ENCODE measurements at regions not wholly inside any gene's neighbourhood (a gene's known extent, or its start where the extent isn't known, plus 50 kb on each side); places are given as distances from the start of the nearest gene placed in this dataset.

- H3K4me3 ChIP-seq: no peak overlapping the region
- no peak overlapping the region for H3K4me2 ChIP-seq
- no peak overlapping the region for H3K9ac ChIP-seq
- no peaks in the 10 kb centered on the region for H3K36me3 ChIP-seq
- no peaks in the 10 kb centered on the region for H3K4me1 ChIP-seq
- no peaks in the 10 kb centered on the region for H4K20me1 ChIP-seq
- no peak for TF ChIP-seq Cebpa-rat (IDR thresholded peaks at IDR 0.05)
- no peaks in the 10 kb centered on the region for H3K27me3 ChIP-seq
- peaks cover 0 to 15% (median 7%) of the 10 kb centered on the region in 11 experiments; a peak in 15 of 22 replicates for H3K9me3 ChIP-seq (replicated peaks in 1 of 11)
- no peak overlapping the region for H3K27ac ChIP-seq
These were observed 203.5 kb upstream of the PLXNC1 start for GRCh38 chr12:93944911-93945310.

DNA sequence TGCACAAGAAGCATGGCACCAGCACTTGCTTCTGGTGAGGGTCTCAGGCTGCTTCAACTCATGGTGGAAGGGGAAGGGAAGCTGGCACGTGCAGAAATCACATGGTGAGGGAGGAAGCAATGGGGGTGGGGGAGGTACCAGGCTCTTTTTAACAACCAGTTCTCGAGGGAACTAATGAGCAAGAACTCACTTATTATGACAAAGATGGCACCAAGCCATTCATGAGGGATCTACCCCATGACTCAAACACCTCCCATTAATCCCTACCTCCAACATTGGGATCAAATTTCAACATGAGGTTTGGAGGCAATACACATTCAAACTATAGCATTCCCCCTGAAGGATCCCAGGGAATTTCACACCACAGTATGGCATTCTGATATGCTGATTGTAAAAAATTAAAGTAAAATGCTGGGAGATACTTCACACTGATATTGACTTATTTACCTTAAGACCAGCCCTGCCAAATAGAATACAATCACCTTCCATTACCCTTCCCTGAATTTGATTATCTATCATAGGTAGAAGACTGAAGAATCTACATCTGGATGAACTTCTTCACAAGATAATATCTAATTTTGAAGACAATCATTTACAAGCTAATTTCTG is 201.7 kb upstream of the PLXNC1 start:
- H3K9me3 ChIP-seq (replicated peaks in 1 of 11): peaks cover 0 to 17% (median 7%) of the 10 kb centered on the region in 11 experiments; a peak in 15 of 22 replicates
- no peak for TF ChIP-seq Cebpa-rat (IDR thresholded peaks at IDR 0.05)
- H3K36me3 ChIP-seq: no peaks in the 10 kb centered on the region
- no peak overlapping the region for H3K27ac ChIP-seq
- H3K4me3 ChIP-seq: no peak overlapping the region
- H4K20me1 ChIP-seq: no peaks in the 10 kb centered on the region
- no peak overlapping the region for H3K9ac ChIP-seq
- H3K27me3 ChIP-seq: no peaks in the 10 kb centered on the region
- no peak overlapping the region for H3K4me2 ChIP-seq
- no peaks in the 10 kb centered on the region for H3K4me1 ChIP-seq

DNA sequence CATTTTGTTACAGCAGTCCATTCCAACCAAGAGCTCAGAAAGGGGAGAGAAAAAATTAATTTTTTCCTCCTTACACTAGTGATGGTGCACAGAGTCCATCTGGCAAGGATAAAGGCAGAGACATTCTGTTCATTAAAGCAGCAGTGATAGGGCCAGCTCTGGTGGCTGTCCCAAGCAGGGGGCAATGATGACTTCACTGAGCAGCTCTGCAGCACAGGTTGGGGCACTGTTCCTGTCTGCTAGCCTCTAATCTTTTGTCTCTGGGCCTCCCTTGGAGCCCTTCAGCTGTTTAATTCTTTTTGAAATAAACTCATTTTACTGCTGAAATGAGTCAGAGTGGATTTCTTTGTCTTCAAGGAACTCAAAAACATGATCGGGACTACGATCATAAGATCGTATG is 200.9 kb upstream of the PLXNC1 start:
- Histone ChIP-seq H3K27me3 (no peaks in the 10 kb centered on the region), H3K9ac (no peak overlapping the region), H3K4me2 (no peak overlapping the region), H3K9me3 (replicated peaks in 1 of 11) (peaks cover 0 to 17% (median 7%) of the 10 kb centered on the region in 11 experiments; a peak in 15 of 22 replicates), H3K36me3 (no peaks in the 10 kb centered on the region), H4K20me1 (no peaks in the 10 kb centered on the region), H3K4me3 (no peak overlapping the region), H3K27ac (no peak overlapping the region), H3K4me1 (no peaks in the 10 kb centered on the region)
- TF ChIP-seq Cebpa-rat (IDR thresholded peaks at IDR 0.05): no peak

- no peak for TF ChIP-seq Cebpa-rat (IDR thresholded peaks at IDR 0.05)
- Histone ChIP-seq H3K4me3 (no peak overlapping the region), H3K36me3 (no peaks in the 10 kb centered on the region), H3K4me2 (no peak overlapping the region), H3K27ac (no peak overlapping the region), H3K4me1 (no peaks in the 10 kb centered on the region), H3K9me3 (replicated peaks in 1 of 11) (peaks cover 0 to 17% (median 7%) of the 10 kb centered on the region in 11 experiments; a peak in 15 of 22 replicates), H4K20me1 (no peaks in the 10 kb centered on the region), H3K27me3 (no peaks in the 10 kb centered on the region), H3K9ac (no peak overlapping the region)
These were observed 198.1 kb upstream of the PLXNC1 start for GRCh38 chr12:93950311-93950710.

DNA sequence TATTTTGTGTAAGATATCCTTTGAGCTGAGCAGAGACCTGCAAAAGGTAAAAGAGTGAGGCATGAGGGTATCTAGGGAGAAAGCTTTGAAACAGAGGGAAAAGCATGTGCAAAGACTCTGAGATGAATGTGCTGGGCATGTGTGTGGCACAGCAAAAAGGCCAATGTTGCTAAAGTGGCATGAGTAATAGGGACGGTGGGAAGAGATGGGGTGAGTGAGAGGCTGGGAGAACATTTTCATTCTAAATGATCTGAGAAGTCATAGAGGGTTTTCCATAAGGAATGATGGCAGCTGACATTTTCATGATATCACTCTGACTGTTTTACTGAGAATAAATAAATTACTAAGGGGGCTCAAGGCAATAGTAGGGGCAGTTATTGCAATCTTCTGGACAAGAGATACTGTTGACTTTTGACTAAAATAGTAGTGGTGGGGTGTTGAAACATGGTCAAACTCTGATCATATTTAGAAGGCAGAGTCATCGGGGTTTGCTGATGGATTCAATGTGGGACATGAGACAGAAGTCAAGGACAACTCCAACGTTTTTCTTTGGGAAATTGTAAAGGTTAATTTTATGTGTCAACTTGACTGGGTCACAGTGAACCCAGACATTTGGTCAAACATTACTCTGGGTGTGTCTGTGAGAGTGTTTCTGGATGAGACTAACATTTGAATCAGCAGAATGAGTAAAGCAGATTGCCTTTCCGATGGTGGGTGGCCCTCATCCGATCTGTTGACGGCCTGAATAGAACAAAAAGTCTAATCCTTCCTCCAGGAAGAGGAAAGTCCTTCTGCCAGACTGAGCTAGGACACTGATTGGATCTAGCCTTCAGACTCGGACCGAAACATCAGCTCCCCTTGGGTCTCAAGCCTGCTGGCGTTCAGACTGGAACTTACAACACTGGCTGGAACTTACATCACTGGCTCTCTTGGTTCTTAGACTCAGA is 193.9 kb upstream of the PLXNC1 start:
- no peak overlapping the region for H3K27ac ChIP-seq
- no peak overlapping the region for H3K9ac ChIP-seq
- H3K4me3 ChIP-seq: no peak overlapping the region
- no peak overlapping the region for H3K4me2 ChIP-seq
- no peaks in the 10 kb centered on the region for H3K4me1 ChIP-seq
- H3K36me3 ChIP-seq: no peaks in the 10 kb centered on the region
- H3K27me3 ChIP-seq: no peaks in the 10 kb centered on the region
- H4K20me1 ChIP-seq: no peaks in the 10 kb centered on the region
- no peak for TF ChIP-seq Cebpa-rat (IDR thresholded peaks at IDR 0.05)
- H3K9me3 ChIP-seq (replicated peaks in 1 of 11): peaks cover 12 to 21% (median 18%) of the 10 kb centered on the region in 11 experiments

DNA sequence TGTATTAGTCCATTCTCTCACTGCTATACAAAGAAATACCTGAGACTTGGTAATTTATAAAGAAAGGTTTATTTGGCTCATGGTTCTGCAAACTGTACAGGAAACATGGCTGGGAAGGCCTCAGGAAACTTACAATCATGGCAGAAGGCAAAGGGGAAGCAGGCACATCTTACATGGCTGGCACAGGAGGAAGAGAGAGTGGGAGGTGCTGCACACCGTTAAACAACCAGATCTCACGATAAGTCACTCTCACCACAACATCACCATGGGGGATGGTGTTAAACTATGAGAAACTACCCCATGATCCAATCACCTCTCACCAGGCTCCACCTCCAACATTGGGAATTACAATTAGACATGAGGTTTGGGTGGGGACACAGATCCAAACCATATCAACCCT is 191.8 kb upstream of the PLXNC1 start:
- Histone ChIP-seq H3K9ac (no peak overlapping the region), H3K9me3 (replicated peaks in 1 of 11) (peaks cover 9 to 18% (median 12%) of the 10 kb centered on the region in 11 experiments; a peak in 20 of 22 replicates), H4K20me1 (no peaks in the 10 kb centered on the region), H3K4me3 (no peak overlapping the region), H3K36me3 (no peaks in the 10 kb centered on the region), H3K27me3 (no peaks in the 10 kb centered on the region), H3K4me1 (no peaks in the 10 kb centered on the region), H3K4me2 (no peak overlapping the region), H3K27ac (no peak overlapping the region)
- no peak for TF ChIP-seq Cebpa-rat (IDR thresholded peaks at IDR 0.05)

- H3K27ac ChIP-seq: no peak overlapping the region
- H3K36me3 ChIP-seq: no peaks in the 10 kb centered on the region
- no peaks in the 10 kb centered on the region for H4K20me1 ChIP-seq
- no peak overlapping the region for H3K4me3 ChIP-seq
- no peak overlapping the region for H3K9ac ChIP-seq
- no peak for TF ChIP-seq Cebpa-rat (IDR thresholded peaks at IDR 0.05)
- H3K4me2 ChIP-seq: no peak overlapping the region
- H3K9me3 ChIP-seq (replicated peaks in 1 of 11): peaks cover 13 to 24% (median 19%) of the 10 kb centered on the region in 11 experiments; a peak in 21 of 22 replicates
- H3K27me3 ChIP-seq: no peaks in the 10 kb centered on the region
- H3K4me1 ChIP-seq: no peaks in the 10 kb centered on the region
These were observed 191.2 kb upstream of the PLXNC1 start for GRCh38 chr12:93957168-93957567.

DNA sequence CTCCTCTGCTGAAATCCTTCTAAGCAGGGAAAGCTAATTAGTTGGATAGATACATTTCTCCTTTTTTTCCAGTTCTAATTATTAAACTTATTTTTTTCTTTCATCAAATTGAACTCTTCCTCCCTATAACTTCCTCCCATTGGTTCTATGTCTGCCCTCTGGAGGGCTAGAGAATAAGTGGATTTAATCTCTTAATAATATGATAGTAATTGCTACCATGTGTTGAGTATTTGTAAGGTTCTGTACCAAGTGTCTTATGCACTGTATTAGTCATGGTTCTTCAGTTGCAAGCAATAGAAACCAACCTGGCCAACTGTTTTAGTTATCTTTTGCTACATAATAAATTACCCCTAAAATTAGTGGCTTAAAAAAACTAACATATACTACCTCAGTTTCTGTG is 190.5 kb upstream of the PLXNC1 start:
- H3K4me3 ChIP-seq: no peak overlapping the region
- peaks cover 18 to 31% (median 25%) of the 10 kb centered on the region in 11 experiments; a peak in 21 of 22 replicates for H3K9me3 ChIP-seq (replicated peaks in 1 of 11)
- H3K27me3 ChIP-seq: no peaks in the 10 kb centered on the region
- no peaks in the 10 kb centered on the region for H3K4me1 ChIP-seq
- no peak for TF ChIP-seq Cebpa-rat (IDR thresholded peaks at IDR 0.05)
- H3K27ac ChIP-seq: no peak overlapping the region
- H3K36me3 ChIP-seq: no peaks in the 10 kb centered on the region
- H3K9ac ChIP-seq: no peak overlapping the region
- no peaks in the 10 kb centered on the region for H4K20me1 ChIP-seq
- H3K4me2 ChIP-seq: no peak overlapping the region

DNA sequence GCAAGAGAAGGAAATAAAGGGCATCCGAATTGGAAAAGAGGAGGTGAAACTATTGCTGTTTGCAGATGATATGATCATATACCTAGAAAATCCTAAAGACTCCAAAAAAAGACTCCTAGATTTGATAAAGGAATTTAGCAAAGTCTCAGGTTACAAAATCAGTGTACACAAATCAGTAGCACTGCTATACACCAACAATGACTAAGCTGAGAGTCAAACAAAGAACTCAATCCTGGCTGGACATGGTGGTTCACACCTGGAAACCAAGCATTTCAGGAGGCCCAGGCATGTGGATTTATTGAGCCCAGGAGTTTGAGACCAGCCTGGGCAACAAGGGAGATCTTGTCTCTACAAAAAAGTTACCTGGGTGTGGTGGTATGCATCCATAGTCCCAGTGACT is 188.7 kb upstream of the PLXNC1 start:
- H3K27me3 ChIP-seq: no peaks in the 10 kb centered on the region

More for the DNA sequence above, 188.7 kb upstream of the PLXNC1 start:
- Histone ChIP-seq H3K4me1 (no peaks in the 10 kb centered on the region), H3K27ac (no peak overlapping the region), H3K4me2 (no peak overlapping the region), H3K9me3 (replicated peaks in 1 of 11) (peaks cover 19 to 34% (median 27%) of the 10 kb centered on the region in 11 experiments; a peak in 21 of 22 replicates), H4K20me1 (no peaks in the 10 kb centered on the region), H3K9ac (no peak overlapping the region), H3K4me3 (no peak overlapping the region), H3K36me3 (no peaks in the 10 kb centered on the region)
- TF ChIP-seq Cebpa-rat (IDR thresholded peaks at IDR 0.05): no peak

Measured in BLaER1 treated with 17β-estradiol and CSF1 and Interleukin-3, amounts not matched to agents 10 nM and 100 nM (cell line).